HEK293 (cell line): ENCODE measurements at regions not wholly inside any gene's neighbourhood (a gene's known extent, or its start where the extent isn't known, plus 50 kb on each side); places are given as distances from the start of the nearest gene placed in this dataset.

Experiments used
- CTCF ChIA-PET: fragments of 350-600 bp; formaldehyde crosslinking; extraction: SDS; loops from one replicate; lab custom pipeline; 2021; ENCODE audit warnings: antibody characterized with exemption; lab: Yijun Ruan, JAX
- POLR2A ChIA-PET: fragments of 300-600 bp; formaldehyde crosslinking; extraction: SDS; loops from one replicate; lab custom pipeline; 2020; ENCODE audit warnings: antibody characterized with exemption, inconsistent platforms; lab: Yijun Ruan, JAX
- H3K27ac ChIP-seq: fragments of 200-500 bp; sonication (Bioruptor generic); 2 replicates; pipeline ENCODE4 v1.5.1; 2014; ENCODE audit warnings: low read depth, low read length, control low read depth, inconsistent platforms; ENCODE audit errors: extremely low read depth
- H3K36me3 ChIP-seq, 2 experiments: fragments of 200-500 bp in 1 of 2; sonication (Bioruptor generic) in 1 of 2; 1 replicate in 1 of 2; 2 replicates in 1 of 2; pipeline ENCODE4 v1.5.1; 2014 to 2017; ENCODE audit warnings: inconsistent platforms in 2 of 2, low read length in 2 of 2; ENCODE audit not compliant: control insufficient read depth in 2 of 2, insufficient read depth in 1 of 2
- H3K4me1 ChIP-seq: fragments of 200-500 bp; sonication (Bioruptor generic); 2 replicates; pipeline ENCODE4 v1.5.1; 2014; ENCODE audit warnings: mild to moderate bottlenecking, low read length, inconsistent platforms; ENCODE audit not compliant: control insufficient read depth, insufficient read depth
- H3K4me3 ChIP-seq: 2 replicates; pipeline ENCODE4 v1.5.1; 2011; ENCODE audit warnings: low read depth, mild to moderate bottlenecking, control low read depth, low read length, moderate library complexity
- H3K9me3 ChIP-seq: fragments of 200-500 bp; sonication (Bioruptor generic); 2 replicates; pipeline ENCODE4 v1.5.1; 2014; ENCODE audit warnings: low read depth, low read length, inconsistent platforms; ENCODE audit not compliant: control insufficient read depth, insufficient read depth
- GLI2 ChIP-seq: fragments of 450-650 bp; formaldehyde crosslinking; IDR thresholded peaks from 2 replicates; pipeline ENCODE4; 2017; ENCODE audit warnings: missing biosample characterization, missing genetic modification characterization, low read depth, borderline replicate concordance
- HIC1 ChIP-seq: fragments of 450-650 bp; formaldehyde crosslinking; IDR thresholded peaks from 2 replicates; pipeline ENCODE4 v1.5.1; 2016; ENCODE audit warnings: missing biosample characterization, missing genetic modification characterization
- KLF1 ChIP-seq: fragments of 450-650 bp; formaldehyde crosslinking; IDR thresholded peaks from 2 replicates; pipeline ENCODE4 v1.5.1; 2016; ENCODE audit warnings: missing biosample characterization, missing genetic modification characterization
- PRDM10 ChIP-seq: fragments of 450-650 bp; formaldehyde crosslinking; IDR thresholded peaks from 2 replicates; pipeline ENCODE4 v1.5.1; 2016; ENCODE audit warnings: missing biosample characterization, missing genetic modification characterization
- PRDM6 ChIP-seq: fragments of 450-650 bp; formaldehyde crosslinking; IDR thresholded peaks from 2 replicates; pipeline ENCODE4 v1.5.1; 2017; ENCODE audit warnings: missing biosample characterization, missing genetic modification characterization
- RBAK ChIP-seq: fragments of 450-650 bp; formaldehyde crosslinking; IDR thresholded peaks from 2 replicates; pipeline ENCODE4 v1.5.1; 2016; ENCODE audit warnings: missing biosample characterization, missing genetic modification characterization
- SALL2 ChIP-seq: fragments of 450-650 bp; formaldehyde crosslinking; IDR thresholded peaks from 2 replicates; pipeline ENCODE4 v1.5.0; 2017; ENCODE audit warnings: missing biosample characterization, mild to moderate bottlenecking, missing genetic modification characterization, borderline replicate concordance
- ZBTB11 ChIP-seq: fragments of 450-650 bp; formaldehyde crosslinking; conservative IDR thresholded peaks from 2 replicates; pipeline ENCODE4 v1.5.1; 2016; ENCODE audit warnings: low read depth, missing biosample characterization, missing genetic modification characterization
- ZBTB44 ChIP-seq: fragments of 450-650 bp; IDR thresholded peaks from 2 replicates; pipeline ENCODE4 v1.5.1; 2018; ENCODE audit warnings: missing biosample characterization, mild to moderate bottlenecking, missing genetic modification characterization
- ZIC2 ChIP-seq: fragments of 450-650 bp; formaldehyde crosslinking; IDR thresholded peaks from 2 replicates; pipeline ENCODE4 v1.5.1; 2016; ENCODE audit warnings: missing biosample characterization, missing genetic modification characterization
- ZNF341 ChIP-seq: fragments of 450-650 bp; formaldehyde crosslinking; IDR thresholded peaks from 2 replicates; pipeline ENCODE4; 2016; ENCODE audit warnings: low read depth, missing biosample characterization, missing genetic modification characterization

GRCh38 chr2:71887196-71887595, 260.5 kb downstream of the CYP26B1 start (continued):
- TF ChIP-seq PRDM6, result no peak

- H3K27ac ChIP-seq, result no peak overlapping the region
- CTCF ChIA-PET, result interaction anchor here (0.6 kb wide), 1 partner anchor 983 kb away, joined by 4 read pairs; no protein-coding TSS in a partner anchor
- no peaks in the 10 kb centered on the region for H3K36me3 ChIP-seq
- TF ChIP-seq SALL2 (no peak), PRDM10 (no peak), ZBTB44 (tag by site-specific recombination) (no peak)
- H3K9me3 ChIP-seq, result no peaks in the 10 kb centered on the region
- H3K4me1 ChIP-seq, result peaks cover 2% of the 10 kb centered on the region; the same call in 1 of the 2 replicates
- H3K4me3 ChIP-seq, result no peak overlapping the region
- POLR2A ChIA-PET, result no interaction called here
Observed at GRCh38 chr2:71886241-71886640, 261.4 kb downstream of the CYP26B1 start.

GRCh38 chr2:71884303-71885042, 263.2 kb downstream of the CYP26B1 start:
- H3K9me3 ChIP-seq, result no peaks in the 10 kb centered on the region
- H3K4me1 ChIP-seq, result peaks cover 2% of the 10 kb centered on the region; the same call in 1 of the 2 replicates
- peak; percentile 93 for TF ChIP-seq RBAK (tag by site-specific recombination)
- no peak for TF ChIP-seq HIC1
- TF ChIP-seq, all 188 proteins: peak for 1
- Histone ChIP-seq H3K4me3 (no peak overlapping the region), H3K36me3 (no peaks in the 10 kb centered on the region), H3K27ac (no peak overlapping the region)
- ChIA-PET POLR2A (no interaction called here), CTCF (interaction anchor here (0.6 to 1.8 kb wide), 5 partner anchors 8 to 345 kb away, joined by 3 to 5 read pairs (median 3); no protein-coding TSS in a partner anchor)

GRCh38 chr2:71882949-71883472, 264.7 kb downstream of the CYP26B1 start:
- no peaks in the 10 kb centered on the region for H3K9me3 ChIP-seq
- POLR2A ChIA-PET, result no interaction called here
- H3K4me3 ChIP-seq, result no peak overlapping the region
- peaks cover 2% of the 10 kb centered on the region; the same call in 1 of the 2 replicates for H3K4me1 ChIP-seq
- no peaks in the 10 kb centered on the region for H3K36me3 ChIP-seq
- CTCF ChIA-PET, result interaction anchor here (0.9 to 1.8 kb wide), 3 partner anchors 9 to 121 kb away, joined by 3 to 5 read pairs (median 5); no protein-coding TSS in a partner anchor
- no peak overlapping the region for H3K27ac ChIP-seq
- TF ChIP-seq GLI2 (no peak), ZIC2 (tag by site-specific recombination) (peak; percentile 33), KLF1 (tag by site-specific recombination) (no peak), ZBTB11 (no peak), ZNF341 (tag by site-specific recombination) (peak; percentile 43; the same call in 1 of the 2 replicates)
